ENCODE measurements at regions not wholly inside any gene's neighbourhood (a gene's known extent, or its start where the extent isn't known, plus 50 kb on each side); places are given as distances from the start of the nearest gene placed in this dataset.
"Not testable (repeated sequence)": the region's sequence is repeated elsewhere in the genome, so short reads cannot be mapped to it uniquely, and the experiment has no call there.

GRCh38 chr10:131363416-131363815, 51.9 kb upstream of the TCERG1L start:
- Histone ChIP-seq H3K36me3 (ENCODE audit: control insufficient read depth, insufficient read depth, low read length) (no peaks in the 10 kb centered on the region), H3K9ac (ENCODE audit: low read length) (no peak overlapping the region), H3K4me1 (ENCODE audit: control insufficient read depth, insufficient read depth, low read length) (no peaks in the 10 kb centered on the region), H3K27ac (ENCODE audit: low read depth, low read length) (no peak overlapping the region), H3K4me3 (ENCODE audit: low read length) (no peak overlapping the region), H3K27me3 (ENCODE audit: control insufficient read depth, insufficient read depth, low read length) (no peaks in the 10 kb centered on the region)

GRCh38 chr10:131371571-131371970, 60.0 kb upstream of the TCERG1L start:
- no peaks in the 10 kb centered on the region for H3K27me3 ChIP-seq (ENCODE audit: control insufficient read depth, insufficient read depth, low read length)
- no peaks in the 10 kb centered on the region for H3K36me3 ChIP-seq (ENCODE audit: control insufficient read depth, insufficient read depth, low read length)
- no peak overlapping the region for H3K9ac ChIP-seq (ENCODE audit: low read length)
- no peak overlapping the region for H3K4me3 ChIP-seq (ENCODE audit: low read length)
- no peak overlapping the region for H3K27ac ChIP-seq (ENCODE audit: low read depth, low read length)
- no peaks in the 10 kb centered on the region for H3K4me1 ChIP-seq (ENCODE audit: control insufficient read depth, insufficient read depth, low read length)

GRCh38 chr10:131381576-131381975, 70.1 kb upstream of the TCERG1L start:
- no peak overlapping the region for H3K9ac ChIP-seq (ENCODE audit: low read length)
- no peak overlapping the region for H3K27ac ChIP-seq (ENCODE audit: low read depth, low read length)
- H3K4me1 ChIP-seq (ENCODE audit: control insufficient read depth, insufficient read depth, low read length): no peaks in the 10 kb centered on the region
- H3K27me3 ChIP-seq (ENCODE audit: control insufficient read depth, insufficient read depth, low read length): no peaks in the 10 kb centered on the region
- no peak overlapping the region for H3K4me3 ChIP-seq (ENCODE audit: low read length)
- H3K36me3 ChIP-seq (ENCODE audit: control insufficient read depth, insufficient read depth, low read length): no peaks in the 10 kb centered on the region

- not testable (repeated sequence) for H3K4me1 ChIP-seq (ENCODE audit: control insufficient read depth, insufficient read depth, low read length); H3K27me3 ChIP-seq (ENCODE audit: control insufficient read depth, insufficient read depth, low read length); H3K9ac ChIP-seq (ENCODE audit: low read length); H3K4me3 ChIP-seq (ENCODE audit: low read length); H3K36me3 ChIP-seq (ENCODE audit: control insufficient read depth, insufficient read depth, low read length); H3K27ac ChIP-seq (ENCODE audit: low read depth, low read length)
Observed at GRCh38 chr10:131385161-131385872, 73.8 kb upstream of the TCERG1L start.

- H3K4me1 ChIP-seq (ENCODE audit: control insufficient read depth, insufficient read depth, low read length): no peaks in the 10 kb centered on the region
- no peak overlapping the region for H3K9ac ChIP-seq (ENCODE audit: low read length)
- H3K27ac ChIP-seq (ENCODE audit: low read depth, low read length): no peak overlapping the region
- no peaks in the 10 kb centered on the region for H3K36me3 ChIP-seq (ENCODE audit: control insufficient read depth, insufficient read depth, low read length)
- no peak overlapping the region for H3K4me3 ChIP-seq (ENCODE audit: low read length)
- H3K27me3 ChIP-seq (ENCODE audit: control insufficient read depth, insufficient read depth, low read length): no peaks in the 10 kb centered on the region
Observed at GRCh38 chr10:131387018-131387529, 75.6 kb upstream of the TCERG1L start.

GRCh38 chr10:131391936-131392335, 80.4 kb upstream of the TCERG1L start:
- no peak overlapping the region for H3K9ac ChIP-seq (ENCODE audit: low read length)
- H3K36me3 ChIP-seq (ENCODE audit: control insufficient read depth, insufficient read depth, low read length): no peaks in the 10 kb centered on the region
- no peak overlapping the region for H3K4me3 ChIP-seq (ENCODE audit: low read length)
- H3K27me3 ChIP-seq (ENCODE audit: control insufficient read depth, insufficient read depth, low read length): no peaks in the 10 kb centered on the region
- H3K4me1 ChIP-seq (ENCODE audit: control insufficient read depth, insufficient read depth, low read length): peaks cover 4% of the 10 kb centered on the region
- H3K27ac ChIP-seq (ENCODE audit: low read depth, low read length): no peak overlapping the region

GRCh38 chr10:131396121-131397050, 84.9 kb upstream of the TCERG1L start:
- Histone ChIP-seq H3K27ac (ENCODE audit: low read depth, low read length) (no peak overlapping the region), H3K36me3 (ENCODE audit: control insufficient read depth, insufficient read depth, low read length) (no peaks in the 10 kb centered on the region), H3K27me3 (ENCODE audit: control insufficient read depth, insufficient read depth, low read length) (no peaks in the 10 kb centered on the region), H3K9ac (ENCODE audit: low read length) (no peak overlapping the region), H3K4me3 (ENCODE audit: low read length) (no peak overlapping the region), H3K4me1 (ENCODE audit: control insufficient read depth, insufficient read depth, low read length) (peaks cover 4% of the 10 kb centered on the region)

- Histone ChIP-seq H3K27ac (ENCODE audit: low read depth, low read length) (no peak overlapping the region), H3K4me1 (ENCODE audit: control insufficient read depth, insufficient read depth, low read length) (peaks cover 4% of the 10 kb centered on the region), H3K4me3 (ENCODE audit: low read length) (no peak overlapping the region), H3K27me3 (ENCODE audit: control insufficient read depth, insufficient read depth, low read length) (no peaks in the 10 kb centered on the region), H3K36me3 (ENCODE audit: control insufficient read depth, insufficient read depth, low read length) (no peaks in the 10 kb centered on the region), H3K9ac (ENCODE audit: low read length) (no peak overlapping the region)
Observed at GRCh38 chr10:131398166-131398565, 86.6 kb upstream of the TCERG1L start.

- Histone ChIP-seq H3K9ac (ENCODE audit: low read length) (no peak overlapping the region), H3K27me3 (ENCODE audit: control insufficient read depth, insufficient read depth, low read length) (no peaks in the 10 kb centered on the region), H3K4me1 (ENCODE audit: control insufficient read depth, insufficient read depth, low read length) (peaks cover 4% of the 10 kb centered on the region), H3K4me3 (ENCODE audit: low read length) (no peak overlapping the region), H3K36me3 (ENCODE audit: control insufficient read depth, insufficient read depth, low read length) (no peaks in the 10 kb centered on the region), H3K27ac (ENCODE audit: low read depth, low read length) (no peak overlapping the region)
Observed at GRCh38 chr10:131399981-131400380, 88.5 kb upstream of the TCERG1L start.

GRCh38 chr10:131400513-131400912, 89.0 kb upstream of the TCERG1L start:
- H3K4me1 ChIP-seq (ENCODE audit: control insufficient read depth, insufficient read depth, low read length): peaks cover 4% of the 10 kb centered on the region

GRCh38 chr10:131402771-131403650, 91.5 kb upstream of the TCERG1L start:
- H3K27ac ChIP-seq (ENCODE audit: low read depth, low read length): no peak overlapping the region
- no peaks in the 10 kb centered on the region for H3K36me3 ChIP-seq (ENCODE audit: control insufficient read depth, insufficient read depth, low read length)
- no peaks in the 10 kb centered on the region for H3K27me3 ChIP-seq (ENCODE audit: control insufficient read depth, insufficient read depth, low read length)
- H3K4me1 ChIP-seq (ENCODE audit: control insufficient read depth, insufficient read depth, low read length): no peaks in the 10 kb centered on the region
- no peak overlapping the region for H3K4me3 ChIP-seq (ENCODE audit: low read length)
- H3K9ac ChIP-seq (ENCODE audit: low read length): no peak overlapping the region

More at GRCh38 chr10:131400513-131400912, 89.0 kb upstream of the TCERG1L start:
- H3K9ac ChIP-seq (ENCODE audit: low read length): no peak overlapping the region
- H3K27ac ChIP-seq (ENCODE audit: low read depth, low read length): no peak overlapping the region
- no peaks in the 10 kb centered on the region for H3K36me3 ChIP-seq (ENCODE audit: control insufficient read depth, insufficient read depth, low read length)
- no peak overlapping the region for H3K4me3 ChIP-seq (ENCODE audit: low read length)
- no peaks in the 10 kb centered on the region for H3K27me3 ChIP-seq (ENCODE audit: control insufficient read depth, insufficient read depth, low read length)

- Histone ChIP-seq H3K4me3 (ENCODE audit: low read length) (no peak overlapping the region), H3K9ac (ENCODE audit: low read length) (no peak overlapping the region), H3K4me1 (ENCODE audit: control insufficient read depth, insufficient read depth, low read length) (no peaks in the 10 kb centered on the region), H3K27me3 (ENCODE audit: control insufficient read depth, insufficient read depth, low read length) (no peaks in the 10 kb centered on the region), H3K36me3 (ENCODE audit: control insufficient read depth, insufficient read depth, low read length) (no peaks in the 10 kb centered on the region), H3K27ac (ENCODE audit: low read depth, low read length) (no peak overlapping the region)
Observed at GRCh38 chr10:131403936-131404335, 92.4 kb upstream of the TCERG1L start.

All from rectal smooth muscle tissue (tissue), 1 donor.